ENCODE measurements at regions not wholly inside any gene's neighbourhood (a gene's known extent, or its start where the extent isn't known, plus 50 kb on each side); places are given as distances from the start of the nearest gene placed in this dataset.
"Not testable (repeated sequence)": the region's sequence is repeated elsewhere in the genome, so short reads cannot be mapped to it uniquely, and the experiment has no call there.

DNA sequence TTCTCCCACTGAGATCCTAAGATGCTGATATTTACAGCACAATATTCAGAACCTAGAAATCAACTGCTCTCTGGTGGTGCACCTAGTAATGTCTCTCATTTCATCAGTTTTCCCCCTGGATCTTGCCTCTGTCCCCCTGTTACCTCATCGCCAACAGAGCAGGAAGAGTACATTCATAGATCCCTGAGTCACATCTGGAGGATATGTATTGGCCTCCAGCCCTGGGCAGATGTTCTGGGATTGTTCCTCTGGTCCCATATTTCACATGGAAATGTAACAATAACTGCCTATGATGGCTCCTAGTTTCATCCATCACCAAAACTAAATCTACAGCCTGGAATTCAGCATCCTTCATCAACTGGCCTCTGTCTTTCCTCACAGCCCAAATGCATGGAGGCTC is 278.8 kb upstream of the SLC14A2 start:
- H3K4me3 Mint-ChIP-seq, result no peak overlapping the region
- H3K27me3 Mint-ChIP-seq, result peaks cover 7% of the 10 kb centered on the region
- no peaks in the 10 kb centered on the region for H3K9me3 Mint-ChIP-seq
- H3K4me1 Mint-ChIP-seq, result peaks cover 0 to 2% (median 0%) of the 10 kb centered on the region in 3 donors
- peaks cover 3% of the 10 kb centered on the region for H3K36me3 Mint-ChIP-seq
- no peak overlapping the region for H3K27ac Mint-ChIP-seq

DNA sequence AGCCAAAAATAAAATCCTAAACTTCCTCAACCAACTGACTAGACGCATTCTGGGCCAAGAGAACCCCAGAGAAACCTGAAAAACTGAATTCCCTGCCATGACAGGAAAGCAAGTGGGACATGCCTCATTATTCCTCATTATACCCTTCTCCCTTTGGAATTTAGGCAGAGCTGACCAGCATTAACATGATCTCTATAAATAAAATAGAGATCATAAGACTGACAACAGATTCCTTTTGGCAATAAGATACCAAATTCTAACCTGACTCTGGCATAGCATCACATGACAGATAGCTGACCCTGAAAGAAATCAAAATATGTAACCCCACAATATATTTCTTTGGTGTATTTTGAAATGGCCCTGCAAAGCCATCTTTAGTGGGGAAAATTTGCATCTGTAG is 277.8 kb upstream of the SLC14A2 start:
- H3K27me3 Mint-ChIP-seq, result peaks cover 7% of the 10 kb centered on the region
- no peaks in the 10 kb centered on the region for H3K9me3 Mint-ChIP-seq
- no peak overlapping the region for H3K4me3 Mint-ChIP-seq
- H3K4me1 Mint-ChIP-seq, result peaks cover 0 to 2% (median 0%) of the 10 kb centered on the region in 3 donors
- peaks cover 3% of the 10 kb centered on the region for H3K36me3 Mint-ChIP-seq
- no peak overlapping the region for H3K27ac Mint-ChIP-seq

DNA sequence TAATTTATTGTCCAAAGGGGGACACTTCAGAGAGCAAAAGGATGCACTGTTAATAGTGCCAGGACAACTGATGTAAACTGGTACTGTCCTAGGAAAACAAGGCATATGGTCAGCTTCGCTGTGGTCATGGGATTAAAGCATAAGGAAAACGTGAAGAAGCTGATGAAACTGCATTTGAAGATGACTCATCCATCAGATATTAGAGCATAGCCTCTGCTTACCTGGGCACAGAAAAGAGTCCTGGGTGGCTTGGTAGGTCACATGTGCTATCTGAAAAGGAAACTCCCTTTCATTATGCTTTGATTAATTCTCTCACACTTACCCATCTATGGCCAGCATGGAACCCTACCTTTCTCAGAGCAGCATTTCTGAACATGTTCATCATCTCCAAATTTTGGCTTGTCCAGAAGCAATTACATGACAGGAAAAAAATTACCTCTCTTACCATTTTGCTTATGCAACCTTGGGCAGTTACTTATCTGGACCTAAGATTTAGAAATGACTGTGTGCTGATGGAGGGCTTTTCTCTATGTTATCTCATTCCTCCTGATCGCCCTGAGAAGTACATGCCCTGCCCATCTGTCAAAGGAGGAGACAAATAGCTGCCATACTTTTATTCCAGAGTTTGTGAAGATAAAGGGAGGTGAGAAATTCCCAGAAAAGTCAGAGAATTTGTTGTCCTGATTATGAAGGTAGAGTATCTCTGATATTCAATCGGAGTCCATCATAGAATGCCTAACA is 275.3 kb upstream of the SLC14A2 start:
- H3K4me3 Mint-ChIP-seq, result no peak overlapping the region

DNA sequence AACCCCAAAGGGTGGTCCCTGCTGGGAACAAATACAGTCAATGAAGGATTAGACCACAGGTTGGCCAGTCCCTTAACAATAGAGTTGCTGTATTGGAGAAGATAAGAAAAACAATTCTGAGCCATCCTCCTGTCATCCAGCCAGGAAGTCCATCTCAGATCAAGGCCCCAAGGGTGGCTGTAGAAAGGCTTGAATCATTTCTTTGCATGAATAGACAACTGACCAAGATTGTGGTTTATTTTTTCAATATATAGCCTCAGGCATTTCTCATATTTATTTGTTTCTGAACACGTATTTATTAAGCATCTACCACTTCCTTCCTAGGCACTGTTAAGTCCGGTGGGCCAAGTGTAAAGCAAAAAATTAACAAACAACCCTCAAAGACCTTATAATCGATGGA is 274.4 kb upstream of the SLC14A2 start:
- Mint-ChIP-seq H3K4me3 (no peak overlapping the region), H3K36me3 (peaks cover 3% of the 10 kb centered on the region), H3K27me3 (peaks cover 3% of the 10 kb centered on the region), H3K9me3 (no peaks in the 10 kb centered on the region), H3K4me1 (peaks cover 0 to 2% (median 0%) of the 10 kb centered on the region in 3 donors), H3K27ac (no peak overlapping the region)

More for the DNA sequence above, 275.3 kb upstream of the SLC14A2 start:
- H3K27me3 Mint-ChIP-seq, result peaks cover 5% of the 10 kb centered on the region
- peaks cover 3% of the 10 kb centered on the region for H3K36me3 Mint-ChIP-seq
- peaks cover 0 to 2% (median 0%) of the 10 kb centered on the region in 3 donors for H3K4me1 Mint-ChIP-seq
- H3K27ac Mint-ChIP-seq, result no peak overlapping the region
- H3K9me3 Mint-ChIP-seq, result no peaks in the 10 kb centered on the region

DNA sequence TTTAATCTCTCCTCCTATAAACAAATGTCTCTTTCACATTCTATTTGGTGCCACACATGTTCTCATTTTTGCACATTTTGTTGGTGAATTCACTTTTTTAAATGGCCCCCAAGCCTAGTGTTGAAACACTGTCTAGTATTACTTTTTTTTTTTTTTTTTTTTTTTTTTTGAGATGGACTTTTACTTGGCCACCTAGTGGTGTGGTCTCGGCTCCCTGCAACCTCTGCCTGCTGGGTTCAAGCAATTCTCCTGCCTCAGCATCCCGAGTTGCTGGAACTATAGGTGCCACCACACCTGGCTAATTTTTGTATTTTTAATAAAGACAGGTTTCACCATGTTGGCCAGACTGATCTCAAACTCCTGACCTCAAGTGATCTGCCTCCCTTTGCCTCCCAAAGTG is 273.8 kb upstream of the SLC14A2 start:
- Mint-ChIP-seq H3K27me3 (peaks cover 1% of the 10 kb centered on the region), H3K27ac (no peak overlapping the region), H3K36me3 (peaks cover 3% of the 10 kb centered on the region), H3K4me3 (no peak overlapping the region), H3K9me3 (no peaks in the 10 kb centered on the region), H3K4me1 (peaks cover 0 to 2% (median 0%) of the 10 kb centered on the region in 3 donors)

DNA sequence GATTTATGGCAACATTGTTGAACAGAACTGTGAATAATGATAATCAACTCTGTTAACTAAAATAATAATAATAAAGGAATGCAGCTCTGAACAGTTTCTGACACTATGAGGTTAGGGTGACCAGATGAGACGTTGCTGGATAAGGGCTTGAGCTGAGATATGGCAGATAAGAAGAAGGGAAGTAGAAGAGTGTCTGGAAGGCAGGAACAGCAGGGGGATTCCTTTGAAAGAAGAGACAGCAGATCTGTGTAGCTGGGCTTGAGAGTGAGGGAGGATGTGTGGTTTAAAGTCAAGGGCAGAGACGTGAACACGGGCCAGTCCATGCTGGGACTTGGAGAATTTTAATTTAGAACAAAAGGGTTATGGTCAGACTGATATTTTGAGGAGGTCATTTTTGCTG is 273.1 kb upstream of the SLC14A2 start:
- H3K9me3 Mint-ChIP-seq, result no peaks in the 10 kb centered on the region

DNA sequence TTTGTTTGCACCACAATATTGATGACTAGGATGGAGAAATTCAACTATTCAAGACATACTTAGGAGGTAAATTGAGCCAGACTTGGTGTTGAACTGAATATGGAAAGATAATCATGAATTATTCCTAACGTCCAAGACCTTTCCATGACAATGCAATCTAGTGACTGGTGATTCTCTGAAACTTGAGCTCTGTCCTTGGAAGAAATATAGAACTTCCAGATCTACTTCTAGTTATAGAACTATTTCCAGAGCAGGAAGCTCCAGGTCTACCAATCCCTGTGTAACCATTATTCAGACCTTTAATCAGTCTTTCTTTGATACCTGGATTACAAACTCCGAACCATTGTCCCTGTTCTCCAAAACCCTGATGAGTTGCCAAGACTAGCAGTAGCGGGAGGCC is 272.6 kb upstream of the SLC14A2 start:
- Mint-ChIP-seq H3K36me3 (peaks cover 3% of the 10 kb centered on the region), H3K27me3 (peaks cover 1% of the 10 kb centered on the region), H3K9me3 (no peaks in the 10 kb centered on the region), H3K4me1 (peaks cover 0 to 2% (median 0%) of the 10 kb centered on the region in 3 donors), H3K4me3 (no peak overlapping the region), H3K27ac (no peak overlapping the region)

More for the DNA sequence above, 273.1 kb upstream of the SLC14A2 start:
- Mint-ChIP-seq H3K4me1 (peaks cover 0 to 2% (median 0%) of the 10 kb centered on the region in 3 donors), H3K27ac (no peak overlapping the region), H3K27me3 (peaks cover 1% of the 10 kb centered on the region), H3K4me3 (no peak overlapping the region), H3K36me3 (peaks cover 3% of the 10 kb centered on the region)

DNA sequence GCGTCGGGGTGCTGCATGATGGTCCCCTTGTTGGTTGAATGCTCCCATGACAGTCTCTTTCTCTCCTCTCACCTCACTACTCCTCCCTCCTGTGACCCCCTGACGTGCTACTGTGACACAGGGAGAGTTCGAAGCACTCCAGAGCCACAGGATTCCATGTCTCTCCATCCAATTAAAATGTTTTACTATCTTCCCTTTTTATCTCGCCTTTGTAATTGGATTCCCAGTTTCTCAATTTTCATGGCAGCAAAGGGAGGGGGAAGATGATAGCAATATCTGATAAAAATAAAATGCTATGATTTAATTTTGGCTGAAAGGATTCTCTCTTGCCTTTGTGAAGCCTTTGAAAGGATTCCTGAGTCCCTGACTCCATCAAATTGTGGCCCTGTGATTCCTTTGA is 271.9 kb upstream of the SLC14A2 start:
- Mint-ChIP-seq H3K9me3 (no peaks in the 10 kb centered on the region), H3K27me3 (peaks cover 3% of the 10 kb centered on the region), H3K36me3 (no peaks in the 10 kb centered on the region), H3K27ac (no peak overlapping the region), H3K4me3 (no peak overlapping the region), H3K4me1 (peaks cover 0 to 2% (median 0%) of the 10 kb centered on the region in 3 donors)

DNA sequence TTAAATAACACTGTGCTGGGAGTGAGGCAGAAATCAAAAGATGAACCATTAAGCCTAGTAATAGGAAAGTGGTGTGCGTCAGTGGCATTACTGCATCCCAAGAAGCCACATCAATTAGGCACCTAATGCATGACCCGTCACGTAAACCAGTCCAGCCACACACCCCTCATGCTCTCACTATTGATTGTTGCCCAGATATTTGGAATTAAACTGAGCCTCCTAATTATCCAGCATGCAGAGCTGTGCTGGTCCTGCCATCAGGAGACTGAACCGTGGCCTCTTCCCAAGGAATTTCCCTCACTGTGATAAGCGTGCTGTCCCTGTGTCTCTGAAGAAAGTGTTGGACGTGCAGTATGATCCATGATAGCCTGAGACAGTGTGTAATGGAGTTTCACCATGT is 270.6 kb upstream of the SLC14A2 start:
- not testable (repeated sequence) for H3K9me3 Mint-ChIP-seq, H3K36me3 Mint-ChIP-seq, H3K4me1 Mint-ChIP-seq, H3K27me3 Mint-ChIP-seq, H3K4me3 Mint-ChIP-seq, H3K27ac Mint-ChIP-seq

DNA sequence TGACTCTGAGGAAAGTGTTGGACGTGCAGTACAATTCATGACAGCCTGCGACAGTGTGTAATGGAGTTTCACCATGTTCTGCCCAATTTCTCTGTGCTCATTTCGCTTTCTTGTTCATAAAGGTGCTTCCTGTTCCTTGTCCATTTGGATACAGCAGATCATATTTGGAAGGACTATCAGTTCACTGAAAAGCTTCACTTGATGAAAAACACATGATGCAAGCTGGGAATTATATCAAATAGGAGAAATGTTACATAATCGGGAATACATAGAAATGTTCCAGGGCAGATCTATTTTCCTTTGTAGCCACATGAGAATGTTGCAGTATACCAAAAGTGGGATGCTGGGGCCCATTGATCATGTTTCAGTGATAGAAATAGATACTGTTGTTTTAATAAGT is 266.3 kb upstream of the SLC14A2 start:
- H3K36me3 Mint-ChIP-seq, result no peaks in the 10 kb centered on the region
- H3K27ac Mint-ChIP-seq, result no peak overlapping the region
- H3K27me3 Mint-ChIP-seq, result peaks cover 10% of the 10 kb centered on the region
- no peaks in the 10 kb centered on the region for H3K4me1 Mint-ChIP-seq
- H3K9me3 Mint-ChIP-seq, result peaks cover 0 to 1% (median 0%) of the 10 kb centered on the region in 3 donors
- H3K4me3 Mint-ChIP-seq, result no peak overlapping the region

DNA sequence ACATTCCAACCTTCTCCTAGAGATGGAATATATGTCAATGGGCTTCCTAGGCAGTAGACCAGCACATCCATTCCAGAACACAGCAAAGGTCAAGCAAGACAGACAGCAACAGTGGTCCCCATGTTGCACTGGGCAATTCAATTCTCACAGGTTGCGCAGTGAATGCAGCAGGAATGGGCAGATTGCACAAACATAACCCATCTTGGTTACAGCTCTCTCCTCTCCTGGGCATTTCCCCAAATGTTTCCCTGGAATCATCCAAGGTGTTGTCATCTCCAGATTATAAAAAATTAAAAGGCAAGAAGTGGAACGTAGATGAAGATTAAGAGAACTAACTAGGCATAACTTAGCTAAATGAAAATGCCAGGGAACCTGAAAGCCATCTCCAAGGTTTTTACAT is 265.8 kb upstream of the SLC14A2 start:
- Mint-ChIP-seq H3K36me3 (no peaks in the 10 kb centered on the region), H3K4me3 (no peak overlapping the region)

DNA sequence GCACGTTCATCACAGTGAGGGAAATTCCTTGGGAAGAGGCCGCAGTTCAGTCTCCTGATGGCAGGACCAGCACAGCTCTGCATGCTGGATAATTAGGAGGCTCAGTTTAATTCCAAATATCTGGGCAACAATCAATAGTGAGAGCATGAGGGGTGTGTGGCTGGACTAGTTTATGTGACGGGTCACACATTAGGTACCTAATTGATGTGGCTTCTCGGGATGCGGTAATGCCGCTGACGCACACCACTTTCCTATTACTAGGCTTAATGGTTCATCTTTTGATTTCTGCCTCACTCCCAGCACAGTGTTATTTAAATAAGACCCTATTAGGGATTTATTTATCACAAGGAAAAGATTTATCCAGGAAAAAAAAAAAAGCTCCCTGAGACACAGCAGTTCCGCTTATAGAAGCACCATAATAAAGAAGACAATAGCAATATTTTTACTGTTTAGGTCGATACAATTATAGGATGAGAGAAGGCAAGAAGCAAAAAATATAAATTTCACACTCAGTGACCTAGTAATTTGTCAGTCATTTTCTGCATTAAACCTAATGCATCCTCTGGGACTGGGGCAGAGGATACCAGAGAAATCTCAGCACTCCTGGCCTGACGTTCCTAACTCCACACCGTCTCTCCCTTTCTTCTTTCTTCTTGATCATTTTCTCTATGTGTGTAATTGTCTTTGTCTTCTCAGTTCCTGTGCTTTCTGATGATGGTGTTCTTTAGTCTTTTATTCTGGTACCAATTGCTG is 264.7 kb upstream of the SLC14A2 start:
- Mint-ChIP-seq H3K4me3 (no peak overlapping the region), H3K9me3 (peaks cover 0 to 1% (median 0%) of the 10 kb centered on the region in 3 donors), H3K27me3 (peaks cover 10% of the 10 kb centered on the region), H3K4me1 (no peaks in the 10 kb centered on the region), H3K36me3 (no peaks in the 10 kb centered on the region), H3K27ac (peak overlapping the region in 1 of 3 donors; percentile 48)

More for the DNA sequence above, 265.8 kb upstream of the SLC14A2 start:
- H3K4me1 Mint-ChIP-seq, result no peaks in the 10 kb centered on the region
- H3K9me3 Mint-ChIP-seq, result peaks cover 0 to 1% (median 0%) of the 10 kb centered on the region in 3 donors
- peaks cover 10% of the 10 kb centered on the region for H3K27me3 Mint-ChIP-seq
- H3K27ac Mint-ChIP-seq, result no peak overlapping the region

DNA sequence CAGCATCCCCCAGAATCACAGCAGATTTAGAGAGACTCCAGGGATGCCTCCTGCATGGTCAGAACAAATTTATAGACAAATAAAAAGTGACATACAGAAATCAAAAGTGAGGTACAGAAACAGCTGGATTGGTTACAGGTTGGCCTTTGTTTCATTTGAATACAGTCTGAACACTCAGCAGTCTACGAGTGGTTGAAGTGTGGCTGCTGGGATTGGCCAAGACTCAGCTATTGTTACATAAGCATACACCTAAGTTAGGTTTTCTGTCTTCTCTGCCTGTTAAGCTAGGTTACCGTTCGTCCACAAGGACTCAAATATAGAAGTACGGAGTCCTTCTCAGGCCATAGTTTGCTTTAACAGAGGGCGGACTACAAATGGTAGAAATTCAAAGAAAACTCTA is 262.4 kb upstream of the SLC14A2 start:
- no peaks in the 10 kb centered on the region for H3K36me3 Mint-ChIP-seq
- H3K9me3 Mint-ChIP-seq, result peaks cover 0 to 1% (median 0%) of the 10 kb centered on the region in 3 donors
- H3K4me3 Mint-ChIP-seq, result no peak overlapping the region
- H3K27ac Mint-ChIP-seq, result no peak overlapping the region
- no peaks in the 10 kb centered on the region for H3K4me1 Mint-ChIP-seq
- peaks cover 10% of the 10 kb centered on the region for H3K27me3 Mint-ChIP-seq

DNA sequence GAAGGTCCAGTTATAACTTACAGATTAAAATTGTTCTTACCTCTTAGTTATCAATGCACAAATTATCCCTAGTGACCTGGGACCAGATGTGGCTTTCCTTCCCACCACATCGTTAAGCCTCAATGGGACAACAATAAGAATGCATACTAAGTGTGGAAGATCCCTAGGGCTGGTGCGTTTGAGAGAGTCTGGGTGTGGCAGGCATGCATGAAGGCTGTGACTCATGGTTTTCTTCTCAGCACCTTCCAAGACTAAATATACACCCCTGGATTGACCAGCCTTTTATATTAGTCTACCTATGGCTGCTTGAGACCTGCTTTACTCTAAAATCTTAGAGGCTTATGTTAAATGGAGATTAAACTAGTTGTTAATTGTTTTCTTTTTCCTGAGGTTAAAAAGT is 261.7 kb upstream of the SLC14A2 start:
- H3K27me3 Mint-ChIP-seq, result peaks cover 9% of the 10 kb centered on the region
- H3K4me3 Mint-ChIP-seq, result no peak overlapping the region
- peaks cover 0 to 1% (median 0%) of the 10 kb centered on the region in 3 donors for H3K9me3 Mint-ChIP-seq
- no peaks in the 10 kb centered on the region for H3K4me1 Mint-ChIP-seq
- no peak overlapping the region for H3K27ac Mint-ChIP-seq
- H3K36me3 Mint-ChIP-seq, result no peaks in the 10 kb centered on the region

DNA sequence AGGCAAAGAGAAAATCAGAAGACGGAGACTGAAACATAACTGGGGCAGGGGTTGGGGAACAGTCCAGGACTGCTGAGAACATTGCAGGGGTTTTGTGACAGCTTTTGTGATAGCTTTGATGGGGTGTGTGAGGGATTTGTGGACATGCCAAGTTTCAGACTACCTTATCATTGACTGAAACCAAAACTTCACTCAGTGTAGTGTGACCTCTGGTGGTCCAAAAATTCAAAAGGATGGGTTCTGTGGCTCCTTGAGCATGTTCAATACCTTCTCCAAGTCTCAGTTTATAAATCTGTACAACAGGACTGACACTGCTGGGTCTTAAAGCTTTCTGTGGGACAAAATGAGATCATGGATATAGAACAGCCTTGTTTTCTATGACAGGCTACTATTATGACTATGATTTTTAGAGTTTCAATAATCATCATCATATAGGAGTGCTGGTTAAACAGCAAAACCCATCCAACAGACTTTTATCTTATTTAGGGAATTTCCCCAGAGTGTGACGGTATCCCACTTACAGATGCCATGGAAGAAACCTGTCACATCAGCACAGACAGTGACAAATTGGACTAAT is 259.2 kb upstream of the SLC14A2 start:
- Mint-ChIP-seq H3K4me3 (no peak overlapping the region), H3K27me3 (peaks cover 12% of the 10 kb centered on the region), H3K9me3 (peaks cover 0 to 1% (median 1%) of the 10 kb centered on the region in 3 donors), H3K36me3 (no peaks in the 10 kb centered on the region), H3K27ac (no peak overlapping the region), H3K4me1 (no peaks in the 10 kb centered on the region)
